Neural progenitor cell (in vitro differentiated cells): ENCODE measurements at regions not wholly inside any gene's neighbourhood (a gene's known extent, or its start where the extent isn't known, plus 50 kb on each side); places are given as distances from the start of the nearest gene placed in this dataset.

ENCODE experiments used
- DNase-seq: peaks from one replicate; pipeline ENCODE4 v3.0.0-alpha.2; 2016; ENCODE audit warnings: low spot score
- H2AFZ ChIP-seq: fragments of 200-600 bp; sonication (generic); replicated peaks from 2 replicates; pipeline ENCODE4 v1.6.1; 2016; ENCODE audit warnings: antibody characterized with exemption
- H3F3A ChIP-seq: fragments of 200-600 bp; sonication (generic); 2 replicates; pipeline ENCODE4 v1.6.1; 2016; ENCODE audit warnings: antibody characterized with exemption, low read depth
- H3K27ac ChIP-seq: fragments of 200-600 bp; sonication (generic); 2 replicates; pipeline ENCODE4 v1.5.1; 2016; ENCODE audit warnings: mild to moderate bottlenecking
- H3K27me3 ChIP-seq: fragments of 200-600 bp; sonication (generic); 2 replicates; pipeline ENCODE4 v1.6.1; 2016; ENCODE audit warnings: mild to moderate bottlenecking, moderate library complexity
- H3K36me3 ChIP-seq: fragments of 200-600 bp; sonication (generic); 2 replicates; pipeline ENCODE4 v1.5.1; 2016
- H3K4me1 ChIP-seq: fragments of 200-600 bp; sonication (generic); 2 replicates; pipeline ENCODE4 v1.6.1; 2016; ENCODE audit warnings: mixed run types
- H3K4me2 ChIP-seq: fragments of 200-600 bp; sonication (generic); 2 replicates; pipeline ENCODE4 v1.6.1; 2016
- H3K4me3 ChIP-seq: fragments of 200-600 bp; sonication (generic); 2 replicates; pipeline ENCODE4 v1.5.1; 2016
- H3K79me2 ChIP-seq: fragments of 200-600 bp; sonication (generic); 2 replicates; pipeline ENCODE4 v1.6.1; 2016; ENCODE audit warnings: low read depth
- H3K9ac ChIP-seq: fragments of 200-600 bp; sonication (generic); 2 replicates; pipeline ENCODE4 v1.6.1; 2016
- H3K9me3 ChIP-seq: fragments of 200-600 bp; sonication (generic); 2 replicates; pipeline ENCODE4 v1.5.1; 2016; ENCODE audit warnings: low read depth
- H4K20me1 ChIP-seq: fragments of 200-600 bp; sonication (generic); 2 replicates; pipeline ENCODE4 v1.6.1; 2016; ENCODE audit warnings: low read depth
- H3K27ac Mint-ChIP-seq: 3 replicates; pipeline ENCODE4 v1.8.0; 2021; ENCODE audit warnings: mixed read lengths
- H3K27me3 Mint-ChIP-seq: 2 replicates; pipeline ENCODE4 v1.8.0; 2022; ENCODE audit warnings: low read depth, mild to moderate bottlenecking, inconsistent platforms, moderate library complexity, mixed read lengths; ENCODE audit not compliant: insufficient read depth
- H3K36me3 Mint-ChIP-seq: 3 replicates; pipeline ENCODE4 v1.8.0; 2021; ENCODE audit warnings: mixed read lengths
- H3K4me1 Mint-ChIP-seq: 3 replicates; pipeline ENCODE4 v1.8.0; 2021; ENCODE audit warnings: mixed read lengths
- H3K4me3 Mint-ChIP-seq: 3 replicates; pipeline ENCODE4 v1.8.0; 2021; ENCODE audit warnings: mild to moderate bottlenecking, moderate library complexity, mixed read lengths
- H3K9me3 Mint-ChIP-seq: 3 replicates; pipeline ENCODE4 v1.8.0; 2020; ENCODE audit warnings: mixed read lengths
- CTCF ChIP-seq: fragments of 200-600 bp; sonication (generic); IDR thresholded peaks from 2 replicates; pipeline ENCODE4 v1.5.1; 2017; ENCODE audit warnings: antibody characterized with exemption, mild to moderate bottlenecking
- EZH2 ChIP-seq: fragments of 200-600 bp; sonication (generic); IDR thresholded peaks from 2 replicates; pipeline ENCODE4 v1.6.1; 2017; ENCODE audit warnings: antibody characterized with exemption, mild to moderate bottlenecking, moderate library complexity
- EZH2phosphoT487 ChIP-seq: fragments of 200-600 bp; sonication (generic); IDR thresholded peaks from 2 replicates; pipeline ENCODE4 v1.6.1; 2017; ENCODE audit warnings: antibody characterized with exemption

- H3K9me3 Mint-ChIP-seq = no peaks in the 10 kb centered on the region
These were observed 98.3 kb downstream of the DUSP10 start for GRCh38 chr1:221643404-221644144.

GRCh38 chr1:221644145-221644448, 97.8 kb downstream of the DUSP10 start:
- Histone ChIP-seq H2AFZ (no peak overlapping the region), H3K4me3 (no peak overlapping the region), H3K4me1 (no peaks in the 10 kb centered on the region), H3F3A (no peaks in the 10 kb centered on the region), H3K36me3 (no peaks in the 10 kb centered on the region), H3K9ac (no peak overlapping the region), H3K27ac (no peak overlapping the region), H3K4me2 (no peak overlapping the region), H3K27me3 (no peaks in the 10 kb centered on the region), H3K79me2 (no peaks in the 10 kb centered on the region), H4K20me1 (no peaks in the 10 kb centered on the region), H3K9me3 (no peaks in the 10 kb centered on the region)
- H3K36me3 Mint-ChIP-seq = no peaks in the 10 kb centered on the region
- H3K27me3 Mint-ChIP-seq = peaks cover 2% of the 10 kb centered on the region
- H3K4me3 Mint-ChIP-seq = no peak overlapping the region
- H3K27ac Mint-ChIP-seq = no peak overlapping the region
- no peaks in the 10 kb centered on the region for H3K9me3 Mint-ChIP-seq
- DNase-seq = no peak
- TF ChIP-seq CTCF (no peak), EZH2phosphoT487 (no peak), EZH2 (no peak)
- H3K4me1 Mint-ChIP-seq = no peaks in the 10 kb centered on the region

More at GRCh38 chr1:221643404-221644144, 98.3 kb downstream of the DUSP10 start:
- Histone ChIP-seq H3K27me3 (no peaks in the 10 kb centered on the region), H3K9ac (no peak overlapping the region), H3K27ac (no peak overlapping the region), H3K4me3 (no peak overlapping the region), H2AFZ (no peak overlapping the region), H3K4me2 (no peak overlapping the region), H3K79me2 (no peaks in the 10 kb centered on the region), H3K4me1 (no peaks in the 10 kb centered on the region), H3K36me3 (no peaks in the 10 kb centered on the region), H3F3A (no peaks in the 10 kb centered on the region), H4K20me1 (no peaks in the 10 kb centered on the region), H3K9me3 (no peaks in the 10 kb centered on the region)
- no peaks in the 10 kb centered on the region for H3K36me3 Mint-ChIP-seq
- peaks cover 2% of the 10 kb centered on the region for H3K27me3 Mint-ChIP-seq
- DNase-seq = no peak
- TF ChIP-seq CTCF (no peak), EZH2 (no peak), EZH2phosphoT487 (no peak)
- H3K27ac Mint-ChIP-seq = no peak overlapping the region
- no peaks in the 10 kb centered on the region for H3K4me1 Mint-ChIP-seq
- no peak overlapping the region for H3K4me3 Mint-ChIP-seq

GRCh38 chr1:221644663-221645258, 97.1 kb downstream of the DUSP10 start:
- H3K27ac ChIP-seq = no peak overlapping the region
- H3K36me3 ChIP-seq = no peaks in the 10 kb centered on the region
- no peaks in the 10 kb centered on the region for H3K4me1 ChIP-seq
- H3K4me3 Mint-ChIP-seq = no peak overlapping the region
- no peaks in the 10 kb centered on the region for H3K27me3 ChIP-seq
- H4K20me1 ChIP-seq = no peaks in the 10 kb centered on the region
- no peaks in the 10 kb centered on the region for H3K9me3 ChIP-seq
- no peak overlapping the region for H3K27ac Mint-ChIP-seq
- peaks cover 2% of the 10 kb centered on the region for H3K27me3 Mint-ChIP-seq
- no peak for DNase-seq
- TF ChIP-seq CTCF (no peak), EZH2phosphoT487 (no peak), EZH2 (no peak)
- H3K4me3 ChIP-seq = no peak overlapping the region
- H3K79me2 ChIP-seq = no peaks in the 10 kb centered on the region
- no peaks in the 10 kb centered on the region for H3F3A ChIP-seq
- no peaks in the 10 kb centered on the region for H3K9me3 Mint-ChIP-seq
- no peak overlapping the region for H3K4me2 ChIP-seq
- H2AFZ ChIP-seq = no peak overlapping the region
- H3K4me1 Mint-ChIP-seq = no peaks in the 10 kb centered on the region
- H3K36me3 Mint-ChIP-seq = no peaks in the 10 kb centered on the region
- H3K9ac ChIP-seq = no peak overlapping the region
